Pons (tissue), 1 donor: ENCODE measurements at regions not wholly inside any gene's neighbourhood (a gene's known extent, or its start where the extent isn't known, plus 50 kb on each side); places are given as distances from the start of the nearest gene placed in this dataset.

ENCODE experiments used
- DNase-seq: peaks from one replicate; pipeline ENCODE4 v3.0.0-alpha.2; 2016; ENCODE audit warnings: low spot score

DNA sequence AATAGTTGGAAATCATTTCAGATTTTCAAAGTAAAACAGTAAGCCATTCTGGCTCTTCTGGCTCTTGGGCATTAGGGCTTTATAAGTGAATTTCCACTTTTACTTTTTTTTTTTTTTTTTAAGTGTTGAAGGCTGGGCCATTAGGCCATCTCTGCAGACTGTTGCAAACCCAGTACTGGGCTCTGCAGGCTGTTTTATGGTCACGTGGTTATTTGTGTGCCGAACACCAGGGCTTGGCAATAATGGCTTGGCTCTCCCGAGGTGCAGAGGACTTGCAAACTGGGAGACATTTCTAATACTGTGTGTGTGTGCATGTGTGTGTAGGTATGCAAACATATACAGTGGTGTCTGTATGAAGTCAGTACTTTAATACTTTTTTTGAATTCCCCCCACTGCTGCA is 194.9 kb upstream of the CDH5 start:
- no peak for DNase-seq

DNA sequence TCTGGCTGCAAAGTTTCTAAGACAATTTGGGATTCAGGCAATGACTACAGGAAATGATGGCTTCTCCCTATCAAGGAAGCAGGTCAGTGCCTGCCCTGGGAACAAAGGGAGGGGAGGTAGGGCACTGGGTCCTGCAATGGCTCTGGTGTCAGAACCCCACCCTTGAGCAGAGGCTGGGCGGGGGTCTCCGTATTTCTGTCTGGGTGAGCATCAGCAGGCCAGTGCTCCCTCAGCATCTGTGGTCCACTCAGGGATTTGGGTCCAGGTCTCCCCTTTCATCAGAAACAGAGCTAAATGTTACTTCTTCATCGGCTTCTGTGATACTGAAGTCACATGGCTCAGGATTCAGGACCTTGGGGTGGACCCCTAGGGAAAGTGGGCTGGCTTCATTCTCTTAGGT is 195.5 kb upstream of the CDH5 start:
- no peak for DNase-seq

DNA sequence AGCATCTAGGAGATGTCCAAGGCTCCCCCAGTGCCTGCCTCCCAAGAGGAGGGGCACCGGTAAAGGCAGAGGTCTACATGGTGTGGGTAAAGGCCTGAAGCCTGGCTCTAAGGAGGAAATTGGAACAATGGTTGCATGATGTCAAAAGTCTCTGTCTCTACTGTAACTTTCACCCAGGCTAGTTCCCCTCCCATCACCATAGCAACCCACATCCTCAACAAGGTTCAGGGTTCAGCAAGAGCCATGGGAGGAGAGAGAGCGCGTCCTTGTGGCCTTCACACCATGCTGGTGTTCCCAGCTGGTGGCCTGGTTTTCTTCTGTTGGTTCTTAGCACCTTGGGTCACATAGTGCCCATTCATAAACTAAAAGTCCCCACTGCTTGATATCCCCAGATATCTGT is 196.7 kb upstream of the CDH5 start:
- DNase-seq: no peak

DNA sequence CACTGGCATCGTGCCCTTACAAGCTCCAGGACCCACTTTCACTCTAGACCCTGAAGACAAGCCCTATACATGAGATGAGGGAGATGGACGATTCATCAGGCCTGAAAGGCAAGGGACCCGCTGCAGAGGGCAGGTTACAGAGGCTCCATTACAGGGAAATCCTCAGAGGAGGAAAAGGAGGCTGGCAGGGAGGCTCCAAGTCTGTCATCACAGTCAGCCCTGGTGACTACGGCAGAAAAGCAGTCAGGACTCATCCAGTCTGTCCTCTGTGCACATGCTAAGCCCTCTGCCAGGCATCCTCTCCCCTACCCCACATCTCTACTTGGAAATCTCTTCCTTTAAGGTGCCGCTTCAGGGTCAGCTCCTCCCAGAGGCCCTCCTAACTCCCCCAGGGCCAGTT is 197.7 kb upstream of the CDH5 start:
- no peak for DNase-seq

DNA sequence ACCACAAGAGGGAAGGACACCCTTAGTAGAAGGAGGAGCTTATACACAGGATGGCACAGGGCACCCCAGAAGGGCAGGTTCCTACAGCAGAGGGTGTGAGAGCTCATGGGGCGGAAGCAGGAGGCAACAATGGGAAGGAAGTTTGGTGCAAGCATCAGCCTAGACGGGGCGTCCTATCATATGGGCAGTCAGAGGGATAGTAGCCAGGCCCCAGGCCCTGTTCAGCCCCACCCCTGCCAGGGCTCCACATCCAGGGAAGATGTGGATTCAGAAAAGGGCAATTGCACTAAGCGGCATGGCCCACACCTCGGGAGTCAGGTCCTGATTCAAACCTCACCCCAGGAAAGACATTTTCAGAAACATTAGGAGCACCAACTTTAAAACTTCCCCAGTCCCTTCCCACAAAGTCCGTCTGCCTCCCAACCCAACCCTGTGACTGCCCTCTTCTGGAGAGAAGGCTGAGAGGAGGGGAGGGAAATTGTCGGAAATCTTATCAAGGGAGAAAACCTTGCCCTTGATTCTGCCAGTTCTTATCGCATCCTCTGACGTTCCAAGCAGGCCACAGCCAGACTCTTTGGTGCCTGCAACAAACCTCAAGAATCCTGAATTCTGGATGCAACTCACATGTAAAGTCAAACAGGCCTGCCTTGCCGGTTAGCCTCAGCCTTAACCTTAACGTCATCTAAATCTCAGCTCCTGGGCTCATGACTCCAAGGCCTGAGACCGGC is 198.8 kb upstream of the CDH5 start:
- no peak for DNase-seq

DNA sequence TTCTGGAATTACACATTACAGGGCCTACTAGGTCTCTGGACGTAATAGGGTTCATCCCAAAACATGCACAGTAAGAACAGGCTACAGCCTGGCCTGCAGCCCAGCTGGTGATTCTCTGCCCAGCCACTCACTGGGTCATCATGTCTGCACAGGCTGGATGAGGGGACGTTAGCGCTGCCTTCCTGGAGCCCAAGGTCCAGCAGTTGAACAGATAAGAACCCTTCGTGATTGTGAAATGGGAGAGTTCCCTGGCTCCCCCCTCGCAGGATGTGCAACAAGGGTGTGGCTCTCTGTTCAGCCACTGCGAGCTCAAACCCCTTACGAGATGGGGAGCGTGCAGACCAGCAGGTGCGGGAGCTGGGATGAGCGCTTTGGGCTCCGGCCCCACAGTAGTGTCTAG is 200.0 kb upstream of the CDH5 start:
- DNase-seq: no peak

DNA sequence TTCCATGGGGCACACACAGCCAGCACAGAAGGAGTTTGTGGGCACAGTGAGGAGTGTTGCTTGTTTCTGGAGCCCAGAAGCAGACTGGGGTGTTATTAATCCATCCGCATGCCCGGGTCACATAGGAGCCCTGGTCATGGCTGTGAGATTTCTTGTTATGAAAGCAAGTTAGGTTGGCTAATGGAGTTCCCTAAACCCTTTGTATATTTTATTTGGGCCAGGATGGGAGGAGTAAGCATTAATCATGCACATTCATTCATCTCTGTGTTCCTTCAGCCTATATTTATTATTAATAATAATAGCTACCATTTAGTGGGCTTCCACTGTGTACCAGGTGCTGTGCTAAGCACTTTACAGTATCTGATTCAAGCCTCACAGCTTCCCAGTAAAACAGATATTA is 200.6 kb upstream of the CDH5 start:
- no peak for DNase-seq

DNA sequence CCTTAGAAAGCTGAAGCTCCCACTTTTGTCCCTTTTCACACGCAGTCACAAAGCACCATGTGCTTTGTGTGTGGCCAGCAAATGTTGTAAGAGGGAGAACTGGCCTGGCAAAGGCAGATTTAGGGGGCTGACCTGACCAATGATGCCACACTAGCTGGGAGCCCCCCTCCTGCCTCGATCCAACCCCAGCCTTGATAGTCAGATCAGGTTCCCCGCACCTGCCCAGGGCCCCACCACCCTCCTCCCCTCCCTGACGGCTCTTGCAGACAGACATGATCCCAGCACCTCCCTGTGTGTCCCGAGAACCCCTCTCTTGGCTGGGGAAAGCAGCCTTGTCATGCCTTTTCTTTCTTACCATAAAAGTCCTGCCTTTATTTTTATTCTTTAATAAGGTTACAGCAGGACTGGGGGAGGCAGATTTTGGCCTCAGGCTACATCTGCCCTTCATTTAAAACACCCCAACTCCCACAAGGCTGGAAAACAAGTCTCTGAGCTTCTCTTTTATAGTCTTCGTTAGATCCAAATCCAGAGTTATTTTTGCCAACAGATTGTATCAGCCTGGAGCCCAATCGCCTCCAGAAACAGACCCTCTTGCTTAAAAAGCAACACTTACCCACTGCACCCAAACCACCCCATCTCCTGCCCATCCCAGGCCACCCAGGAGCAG is 201.8 kb upstream of the CDH5 start:
- DNase-seq: no peak

DNA sequence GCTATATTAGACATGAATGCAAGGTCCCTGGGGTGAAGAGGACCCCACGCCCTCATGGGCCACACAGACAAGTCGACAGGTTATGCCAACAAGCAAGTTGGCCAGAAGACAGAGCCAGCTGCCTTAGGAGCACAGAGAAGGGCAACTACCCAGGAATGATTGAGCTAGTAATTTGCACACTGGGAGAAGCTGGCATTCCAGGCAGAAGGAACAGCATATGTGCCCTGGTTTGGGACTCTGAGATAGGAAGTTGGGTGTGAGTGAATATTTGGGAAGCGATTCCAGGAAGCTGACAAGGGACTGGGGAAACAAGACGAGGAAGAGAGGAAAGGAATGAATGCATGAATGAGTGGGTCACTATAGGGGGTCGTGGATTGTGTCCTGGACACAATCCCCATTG is 203.7 kb upstream of the CDH5 start:
- no peak for DNase-seq

DNA sequence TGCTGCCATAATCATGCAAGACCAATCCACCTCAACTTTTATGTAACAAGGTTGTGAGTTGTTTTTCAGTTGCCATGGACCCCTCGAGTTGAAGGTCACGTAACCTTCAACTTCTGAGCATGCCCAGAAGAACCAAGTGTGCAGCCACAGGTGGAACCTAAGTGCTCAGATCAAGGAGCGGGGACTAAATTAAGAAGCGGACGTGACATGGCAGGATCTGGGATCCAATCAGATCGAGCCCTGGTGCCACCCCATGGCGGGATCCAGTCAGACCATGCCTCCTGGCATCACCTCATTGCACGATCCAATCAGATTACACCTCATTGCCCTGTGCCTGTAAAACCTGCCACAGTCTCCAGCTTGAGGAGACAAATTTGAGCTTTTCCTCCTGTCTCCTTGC is 204.5 kb upstream of the CDH5 start:
- DNase-seq: no peak

DNA sequence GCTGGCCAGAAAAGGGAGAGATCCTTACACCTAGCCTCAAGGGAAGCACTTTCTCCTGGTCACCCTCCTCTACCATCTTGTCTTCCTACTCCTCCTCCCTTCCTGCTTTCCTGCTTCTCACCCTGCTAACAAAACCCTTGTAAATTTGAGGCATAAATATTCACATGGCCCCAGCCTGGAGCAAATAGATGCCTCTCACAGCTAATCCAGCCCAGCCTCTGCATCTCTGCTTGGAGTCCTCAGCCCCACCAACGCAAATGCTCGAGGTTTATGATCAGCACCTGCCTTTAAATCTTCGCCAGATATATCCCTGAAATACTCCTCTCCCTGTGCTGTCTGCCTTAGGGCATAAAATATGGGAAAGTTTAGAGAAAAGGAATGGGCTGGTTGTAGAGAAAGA is 205.2 kb upstream of the CDH5 start:
- no peak for DNase-seq

DNA sequence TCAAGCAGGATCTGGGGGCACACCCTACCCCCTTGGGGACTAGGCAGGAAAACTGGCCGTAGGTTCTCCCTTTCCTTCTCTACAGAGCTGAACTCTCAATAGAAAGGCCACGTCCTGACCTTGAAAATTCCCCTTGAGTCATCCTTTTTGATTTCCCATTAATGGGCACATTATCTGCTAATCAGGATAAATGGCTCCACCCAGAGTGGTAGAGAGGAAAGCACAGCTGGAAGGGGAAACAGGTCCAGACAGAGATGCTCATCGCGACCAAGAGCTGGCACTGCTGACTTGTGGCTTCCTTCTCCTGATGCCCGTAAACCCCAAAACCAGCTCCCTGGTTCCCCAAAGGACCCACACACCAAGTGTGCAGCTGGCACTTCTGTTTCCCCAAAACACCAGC is 206.5 kb upstream of the CDH5 start:
- no peak for DNase-seq

DNA sequence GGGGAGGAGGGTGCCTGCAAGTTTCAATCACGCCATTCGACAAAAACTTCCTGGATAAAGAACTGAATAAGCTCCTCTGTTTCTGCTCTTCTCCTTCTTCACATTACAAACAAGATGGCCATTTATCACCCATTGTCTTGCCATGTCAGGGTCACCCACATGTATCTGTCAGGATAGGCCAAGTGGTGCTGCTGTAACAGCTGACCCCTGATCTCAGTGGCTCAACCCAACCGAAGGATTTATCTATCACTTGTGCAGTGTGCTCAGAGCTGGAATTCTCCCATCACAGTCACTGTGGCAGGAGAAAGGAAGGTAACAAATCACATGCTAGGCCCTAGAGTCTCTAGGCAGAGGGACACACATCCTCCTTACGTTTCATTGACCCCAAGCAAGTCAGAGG is 210.0 kb upstream of the CDH5 start:
- DNase-seq: no peak

DNA sequence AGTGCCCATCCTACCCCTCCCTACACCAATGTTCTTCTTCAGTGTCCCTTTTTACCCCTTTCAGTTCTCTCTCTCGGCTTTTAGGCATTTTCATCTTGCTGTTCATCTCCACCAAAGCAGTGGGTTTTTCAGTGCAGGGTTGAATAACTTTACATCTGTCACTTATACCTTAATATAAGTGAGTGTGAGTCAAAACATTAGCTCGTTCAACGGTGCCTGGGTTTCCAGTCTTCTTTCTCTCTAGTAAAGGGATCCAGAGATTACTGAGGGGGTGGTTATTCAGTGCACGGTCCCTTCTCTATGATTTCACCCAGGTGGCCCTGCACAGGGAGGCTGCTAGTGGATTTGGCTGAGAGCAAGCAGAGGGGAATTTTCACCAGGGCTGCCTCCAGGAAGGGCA is 210.6 kb upstream of the CDH5 start:
- DNase-seq: no peak

DNA sequence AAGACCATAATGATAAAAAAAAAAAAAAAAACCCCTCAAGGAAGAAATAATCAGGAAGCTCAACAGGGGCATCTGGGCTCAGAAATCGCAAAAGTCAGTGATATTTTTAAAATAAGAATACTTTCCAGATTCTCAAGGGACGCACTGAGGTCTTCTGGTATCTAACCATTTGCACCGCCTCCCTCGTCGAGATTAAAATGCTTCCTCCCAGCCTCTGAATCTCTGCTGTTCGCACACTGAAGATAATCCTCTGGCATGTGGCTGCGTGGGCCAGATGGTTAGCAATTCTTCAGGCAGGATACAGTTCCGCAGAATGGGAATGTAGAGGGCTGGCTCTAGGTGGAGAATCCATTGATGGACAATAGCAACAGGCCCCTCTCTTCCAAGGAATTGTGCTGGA is 211.7 kb upstream of the CDH5 start:
- DNase-seq: no peak

DNA sequence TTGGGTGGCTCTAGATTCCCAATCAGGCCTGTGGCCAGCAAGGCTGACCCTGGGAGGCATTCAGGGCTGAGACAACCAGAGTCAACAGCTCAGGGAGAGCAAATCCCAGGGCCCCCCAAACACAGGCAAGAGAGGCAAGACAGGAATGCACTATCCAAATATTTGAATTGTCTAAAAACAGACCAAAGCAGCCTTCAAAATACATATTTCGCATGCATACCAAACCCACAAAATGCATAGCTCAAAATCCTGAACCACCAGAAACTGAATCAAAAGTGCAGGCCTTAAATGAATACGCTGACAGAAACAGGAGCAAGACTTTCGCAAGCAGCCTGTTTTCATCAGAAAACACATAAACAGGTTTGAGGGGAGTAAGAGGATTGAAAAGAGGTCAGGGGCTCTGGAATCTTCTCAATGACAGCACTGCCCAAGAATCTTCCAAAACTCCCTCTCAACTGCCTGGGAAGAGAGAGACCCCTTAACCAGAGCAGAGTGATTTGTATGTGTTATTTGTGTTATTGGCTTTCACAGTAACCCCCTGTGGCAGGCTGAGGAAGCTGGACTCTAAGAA is 213.6 kb upstream of the CDH5 start:
- DNase-seq: no peak

DNA sequence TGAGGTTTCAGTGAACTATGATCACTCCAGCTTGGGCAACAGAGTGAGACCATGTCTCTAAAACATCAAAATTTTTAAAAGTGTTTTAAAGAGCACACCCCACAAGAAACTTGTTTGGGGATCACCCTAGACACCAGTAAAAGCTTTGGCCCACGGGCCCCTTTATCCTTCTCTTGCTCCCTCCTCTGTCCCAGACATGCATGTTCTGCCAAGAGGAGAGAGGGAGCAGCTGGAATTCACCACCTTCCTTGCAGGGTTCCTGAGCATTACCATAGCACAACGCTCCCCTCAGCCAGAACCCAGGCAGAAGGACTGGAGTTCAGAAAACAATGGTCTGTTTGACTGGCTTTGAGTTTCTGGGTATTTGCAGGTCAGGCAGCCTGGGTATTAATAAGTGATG is 214.3 kb upstream of the CDH5 start:
- DNase-seq: no peak

DNA sequence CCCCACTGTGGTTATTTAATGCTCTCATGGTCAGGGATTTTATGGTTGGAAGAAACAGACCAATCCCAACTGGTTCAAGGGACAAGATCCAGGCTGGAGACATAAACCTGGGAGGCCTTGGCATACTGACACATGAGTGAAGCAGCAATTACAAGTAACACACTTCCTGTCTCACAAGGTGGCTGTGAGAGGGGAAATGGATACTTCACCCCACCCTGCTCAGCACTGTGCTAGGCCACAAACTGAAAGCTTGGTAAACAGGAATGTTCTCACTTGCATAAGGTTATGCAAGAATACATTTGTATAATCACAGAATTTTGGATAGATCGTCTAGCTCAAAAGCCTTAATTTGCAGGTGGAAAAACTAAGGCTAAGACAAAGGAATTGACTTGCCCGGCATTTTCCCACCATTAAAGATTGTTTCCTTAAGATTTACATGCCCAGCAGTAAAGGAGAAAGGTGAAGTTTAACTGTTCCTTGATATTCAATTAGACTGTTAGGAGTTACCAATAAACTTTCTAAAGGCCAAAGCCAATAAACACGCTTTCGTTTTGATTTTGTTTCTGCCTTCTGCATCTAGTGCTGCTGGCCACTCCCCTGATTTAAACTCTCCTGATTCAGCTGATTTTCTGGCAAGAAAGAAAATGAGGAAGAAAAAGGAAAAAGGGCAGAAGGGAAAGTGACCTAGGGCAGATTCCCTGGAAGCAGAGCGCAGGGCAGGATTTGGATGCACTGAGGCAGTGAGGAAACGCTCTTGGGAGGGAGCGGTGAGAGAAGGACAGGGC is 215.6 kb upstream of the CDH5 start:
- no peak for DNase-seq

DNA sequence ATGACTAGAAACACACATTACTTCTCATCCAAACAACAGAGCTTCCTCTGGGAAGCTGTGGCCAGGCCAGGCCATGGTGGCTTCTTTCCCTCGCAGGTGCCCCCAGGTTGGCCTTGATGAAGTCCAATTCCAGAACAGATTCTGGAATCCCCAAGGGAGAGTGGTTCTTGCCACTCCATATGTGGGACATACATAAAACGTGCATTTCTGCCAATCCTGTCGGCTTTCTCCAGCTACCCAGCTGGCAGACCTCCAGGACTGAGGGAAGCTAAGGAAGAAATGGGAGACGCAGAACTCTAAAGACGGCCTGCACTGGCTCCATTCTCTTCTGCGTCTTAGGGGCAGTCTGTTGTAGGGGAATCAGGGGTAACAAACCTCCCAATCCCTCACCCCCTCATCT is 219.2 kb upstream of the CDH5 start:
- DNase-seq: no peak

DNA sequence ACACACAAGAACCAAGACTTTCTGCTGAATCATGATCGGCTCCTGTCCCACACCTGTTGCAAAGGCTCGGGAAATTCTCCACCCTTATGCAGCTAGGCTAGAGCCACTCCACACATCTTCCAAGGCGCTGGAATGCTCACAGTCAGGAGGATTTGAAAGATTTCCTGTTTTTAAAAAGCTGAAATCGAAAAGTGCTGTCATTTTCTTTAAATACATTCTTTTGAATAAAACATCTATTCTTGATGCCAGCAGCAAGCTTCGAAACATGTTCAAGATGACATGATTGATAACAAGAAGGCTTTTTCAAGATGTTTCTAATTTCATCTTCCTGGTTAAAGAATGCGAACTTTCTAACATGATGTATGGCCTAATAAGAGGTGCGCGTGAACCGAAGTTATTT is 219.7 kb upstream of the CDH5 start:
- DNase-seq: no peak

DNA sequence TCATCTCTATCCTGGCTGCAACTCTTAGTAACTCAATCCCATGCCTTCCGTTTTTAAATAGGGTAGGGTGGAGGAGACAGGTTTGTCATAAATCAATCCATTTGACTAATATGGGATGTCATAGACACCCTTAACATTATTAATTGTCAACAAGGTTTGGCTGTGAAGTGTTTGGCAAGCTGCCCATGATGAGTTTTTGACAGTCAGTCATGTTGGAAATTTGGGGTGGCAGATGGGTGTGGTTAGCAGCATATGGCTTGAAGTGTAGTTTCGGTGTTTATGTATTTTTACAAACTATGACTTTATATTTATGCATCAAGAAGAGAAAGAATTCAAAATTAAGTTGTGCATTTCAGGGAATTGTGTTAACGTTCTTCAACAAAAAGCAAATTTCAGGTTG is 221.8 kb upstream of the CDH5 start:
- no peak for DNase-seq

DNA sequence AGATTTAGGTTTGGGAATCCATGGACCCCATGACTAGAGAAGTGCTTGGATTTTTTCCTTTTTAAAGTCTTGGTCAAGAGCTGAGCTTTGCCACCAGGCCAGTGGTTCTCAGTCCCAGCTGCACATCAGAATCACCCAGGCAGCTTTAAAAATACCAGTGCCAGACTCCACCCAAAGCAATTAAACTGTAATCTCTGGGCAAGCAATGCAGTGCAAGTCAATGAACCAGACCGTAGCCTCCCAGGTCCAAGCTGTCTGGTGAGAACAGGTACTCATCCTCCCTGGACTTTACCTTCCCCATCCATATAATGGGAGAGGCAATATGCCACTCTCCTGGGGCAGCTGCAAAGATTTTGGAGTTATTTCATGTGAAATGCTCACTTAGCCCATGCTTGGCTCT is 223.1 kb upstream of the CDH5 start:
- no peak for DNase-seq

DNA sequence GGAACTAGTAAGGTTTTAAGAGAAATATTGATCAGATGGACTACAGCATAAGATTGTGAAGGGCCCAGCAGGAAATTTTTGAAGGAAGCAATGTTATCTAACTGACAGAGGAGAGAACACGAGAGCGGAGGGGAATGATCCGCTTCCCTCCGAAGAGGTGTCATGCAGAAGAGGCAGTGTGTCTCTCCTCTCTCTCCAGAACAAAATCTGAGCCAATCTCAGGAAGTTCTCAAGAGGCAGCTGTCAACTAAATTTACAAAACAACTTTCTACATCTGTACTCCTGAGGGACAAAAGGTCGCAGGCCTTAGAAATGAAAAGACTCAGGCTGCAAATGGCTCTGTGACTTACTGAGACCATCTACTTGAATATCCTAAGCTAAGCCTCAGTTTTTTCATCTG is 224.6 kb upstream of the CDH5 start:
- DNase-seq: no peak
